Left colon (tissue), 2 donors: ENCODE measurements at regions not wholly inside any gene's neighbourhood (a gene's known extent, or its start where the extent isn't known, plus 50 kb on each side); places are given as distances from the start of the nearest gene placed in this dataset.
"Not testable (repeated sequence)": the region's sequence is repeated elsewhere in the genome, so short reads cannot be mapped to it uniquely, and the experiment has no call there.

ENCODE experiments used
- ATAC-seq: fragments of 200-7000 bp; cut with Tn5 transposase; one replicate; pipeline ENCODE4 v1.9.1; 2020; ENCODE audit warnings: mild to moderate bottlenecking, moderate library complexity
- DNase-seq, 2 donors: peaks; one replicate each; pipeline ENCODE4 v3.0.0-alpha.2; 2020
- intact Hi-C, 2 donors: fragments of 100-400 bp; cut with DNase I in 1 of 2; cut with micrococcal nuclease in 1 of 2; formaldehyde crosslinking; loops; one replicate each; pipeline versions ENCODE4 v1.11.2 to v1.14.0; 2022; cut with DNase I, micrococcal nuclease
- donor health status: DM: no; HTN: no; CAD: no.
- donor health status: DM: yes; HTN: yes; CAD: no.

GRCh38 chr1:60670302-60670701, 412.1 kb upstream of the NFIA start:
- ATAC-seq = no peak
- no peak for DNase-seq
- intact Hi-C loops = no loop called here

GRCh38 chr1:60668585-60668984, 413.8 kb upstream of the NFIA start:
- intact Hi-C loops = no loop called here
- DNase-seq (no peak), ATAC-seq (no peak)

GRCh38 chr1:60665311-60665710, 417.1 kb upstream of the NFIA start:
- no peak for DNase-seq
- intact Hi-C loops = no loop called here
- ATAC-seq = no peak

GRCh38 chr1:60664086-60664625, 418.2 kb upstream of the NFIA start:
- intact Hi-C loops = no loop called here
- no peak for ATAC-seq
- DNase-seq = no peak

- ATAC-seq (no peak), DNase-seq (no peak)
- intact Hi-C loops = no loop called here
These were observed 419.8 kb upstream of the NFIA start for GRCh38 chr1:60662486-60663044.

- ATAC-seq = no peak
- intact Hi-C loops = no loop called here
- no peak for DNase-seq
These were observed 424.4 kb upstream of the NFIA start for GRCh38 chr1:60657926-60658325.

- DNase-seq (no peak), ATAC-seq (no peak)
- intact Hi-C loops = no loop called here
These were observed 426.5 kb upstream of the NFIA start for GRCh38 chr1:60655679-60656355.

- DNase-seq, ATAC-seq: not testable (repeated sequence)
These were observed 442.3 kb upstream of the NFIA start for GRCh38 chr1:60640033-60640551.

GRCh38 chr1:60639287-60639686, 443.1 kb upstream of the NFIA start:
- ATAC-seq (no peak), DNase-seq (no peak)
- intact Hi-C loops = no loop called here

More at GRCh38 chr1:60640033-60640551, 442.3 kb upstream of the NFIA start:
- intact Hi-C loops = not testable (repeated sequence)

GRCh38 chr1:60637651-60638050, 444.7 kb upstream of the NFIA start:
- ATAC-seq (no peak), DNase-seq (no peak)
- intact Hi-C loops = no loop called here

GRCh38 chr1:60636946-60637345, 445.4 kb upstream of the NFIA start:
- DNase-seq = no peak
- intact Hi-C loops = no loop called here
- no peak for ATAC-seq

GRCh38 chr1:60634106-60634505, 448.3 kb upstream of the NFIA start:
- no peak for ATAC-seq
- DNase-seq = no peak
- intact Hi-C loops = no loop called here

- ATAC-seq (no peak), DNase-seq (no peak)
- intact Hi-C loops = no loop called here
These were observed 459.9 kb upstream of the NFIA start for GRCh38 chr1:60622486-60622885.

- peak in 1 of 2 donors; percentile 10 for DNase-seq
- peak; percentile 56 for ATAC-seq
- intact Hi-C loops = no loop called here
These were observed 461.0 kb upstream of the NFIA start for GRCh38 chr1:60621368-60621851.

- no peak for ATAC-seq
- intact Hi-C loops = no loop called here
- DNase-seq = no peak
These were observed 462.3 kb upstream of the NFIA start for GRCh38 chr1:60620087-60620486.

- intact Hi-C loops = no loop called here
- DNase-seq (no peak), ATAC-seq (no peak)
These were observed 462.8 kb upstream of the NFIA start for GRCh38 chr1:60619581-60619980.

- ATAC-seq = no peak
- intact Hi-C loops = no loop called here
- no peak for DNase-seq
These were observed 466.7 kb upstream of the NFIA start for GRCh38 chr1:60615666-60616065.

GRCh38 chr1:60612790-60613189, 469.6 kb upstream of the NFIA start:
- DNase-seq (no peak), ATAC-seq (no peak)
- intact Hi-C loops = no loop called here

- ATAC-seq, intact Hi-C loops, DNase-seq: not testable (repeated sequence)
These were observed 475.4 kb upstream of the NFIA start for GRCh38 chr1:60606921-60607320.

GRCh38 chr1:60600532-60600931, 481.8 kb upstream of the NFIA start:
- ATAC-seq (no peak), DNase-seq (no peak)
- intact Hi-C loops = no loop called here
